A549 (cell line): ENCODE measurements at regions not wholly inside any gene's neighbourhood (a gene's known extent, or its start where the extent isn't known, plus 50 kb on each side); places are given as distances from the start of the nearest gene placed in this dataset.

Experiments used
- ATAC-seq, 2 experiments: fragments of 200-7000 bp in 1 of 2; fragments of >200 bp in 1 of 2; cut with Nextera tagmentation in 1 of 2; cut with Tn5 transposase in 1 of 2; 3 replicates each; pipeline versions ENCODE4 v1.8.0 to v1.9.1; 2018 to 2020; ENCODE audit warnings: mild to moderate bottlenecking in 1 of 2, moderate library complexity in 1 of 2
- CTCF ChIA-PET: fragments of 300-600 bp; sonication (Branson Sonifier 250); formaldehyde crosslinking; extraction: SDS; loops from one replicate; lab custom pipeline; 2021; ENCODE audit warnings: antibody characterized with exemption, inconsistent platforms; lab: Yijun Ruan, JAX
- POLR2A ChIA-PET: fragments of 350-600 bp; formaldehyde crosslinking; extraction: SDS; loops from one replicate; lab custom pipeline; 2021; ENCODE audit warnings: antibody characterized with exemption, inconsistent platforms; lab: Yijun Ruan, JAX
- DNase-seq, 2 experiments: peaks; one replicate each; pipeline versions ENCODE4 v3.0.0 to v3.0.0-alpha.2; 2011 to 2016; ENCODE audit warnings: low read depth in 1 of 2, low spot score in 1 of 2
- FAIRE-seq: peaks from 2 replicates; lab custom pipeline; 2011; peaks lifted over from hg19 to GRCh38; lab: Jason Lieb, UNC
- H3K27ac ChIP-seq, 2 experiments: fragments of >200 bp; sonication (Bioruptor Twin); formaldehyde crosslinking; 3 replicates each; pipeline ENCODE4 v1.5.1; 2016 to 2017
- H3K4me1 ChIP-seq: fragments of >200 bp; sonication (Bioruptor Twin); formaldehyde crosslinking; 3 replicates; pipeline ENCODE4 v1.6.1; 2016
- H3K4me2 ChIP-seq: fragments of >200 bp; sonication (Bioruptor Twin); formaldehyde crosslinking; 3 replicates; pipeline ENCODE4 v1.6.1; 2016
- H3K4me3 ChIP-seq: fragments of >200 bp; sonication (Bioruptor Twin); formaldehyde crosslinking; 3 replicates; pipeline ENCODE4 v1.5.1; 2016
- H3K9me3 ChIP-seq: fragments of >200 bp; sonication (Bioruptor Twin); formaldehyde crosslinking; 3 replicates; pipeline ENCODE4 v1.6.1; 2016
- ATOH8 ChIP-seq: fragments of 250-450 bp; sonication (Bioruptor Pico); IDR thresholded peaks from 2 replicates; pipeline ENCODE4 v1.5.0; 2020; ENCODE audit warnings: low read depth, mild to moderate bottlenecking, moderate library complexity
- BHLHE40 ChIP-seq: IDR thresholded peaks from 2 replicates; pipeline ENCODE4 v1.6.1; 2012; ENCODE audit warnings: low read depth, low read length, inconsistent platforms
- CEBPB ChIP-seq, 2 experiments: fragments of >200 bp in 1 of 2; sonication (Bioruptor Twin) in 1 of 2; formaldehyde crosslinking in 1 of 2; IDR thresholded peaks; 2 replicates each; pipeline ENCODE4 v1.6.1; 2012 to 2016
- CHD2 ChIP-seq: fragments of 150-350 bp; IDR thresholded peaks from 2 replicates; pipeline ENCODE4 v1.6.1; 2014; ENCODE audit warnings: low read length; ENCODE audit not compliant: partially characterized antibody
- CHD4 ChIP-seq: fragments of 200-600 bp; sonication (generic); IDR thresholded peaks from 2 replicates; pipeline ENCODE4 v1.6.1; 2016; ENCODE audit warnings: antibody characterized with exemption, mild to moderate bottlenecking, borderline replicate concordance
- E2F6 ChIP-seq: IDR thresholded peaks from 2 replicates; pipeline ENCODE4 v1.6.1; 2012; ENCODE audit warnings: low read depth, borderline replicate concordance
- EHF ChIP-seq: fragments of 250-450 bp; sonication (Bioruptor Pico); IDR thresholded peaks from 2 replicates; pipeline ENCODE4 v1.5.0; 2020; ENCODE audit warnings: mild to moderate bottlenecking
- EHMT2 ChIP-seq: fragments of 200-600 bp; sonication (generic); IDR thresholded peaks from 2 replicates; pipeline ENCODE4 v1.6.1; 2016; ENCODE audit warnings: antibody characterized with exemption, low read depth, mild to moderate bottlenecking, moderate library complexity
- FOSB ChIP-seq: fragments of 250-450 bp; sonication (Bioruptor Pico); IDR thresholded peaks from 2 replicates; pipeline ENCODE4 v1.5.0; 2020; ENCODE audit warnings: mild to moderate bottlenecking, moderate library complexity
- HDAC2 ChIP-seq: fragments of 200-600 bp; sonication (generic); IDR thresholded peaks from 2 replicates; pipeline ENCODE4 v1.6.1; 2016
- HOXA7 ChIP-seq: fragments of 250-450 bp; sonication (Bioruptor Pico); IDR thresholded peaks from 2 replicates; pipeline ENCODE4 v1.5.0; 2020; ENCODE audit warnings: mild to moderate bottlenecking, moderate library complexity
- HOXB5 ChIP-seq: fragments of 250-450 bp; sonication (Bioruptor Pico); IDR thresholded peaks from 2 replicates; pipeline ENCODE4 v1.5.0; 2020; ENCODE audit warnings: mild to moderate bottlenecking, moderate library complexity
- KDM5A ChIP-seq: fragments of 200-600 bp; sonication (generic); IDR thresholded peaks from 2 replicates; pipeline ENCODE4 v1.6.1; 2016; ENCODE audit warnings: antibody characterized with exemption, mild to moderate bottlenecking
- MAFK ChIP-seq: fragments of 450-650 bp; IDR thresholded peaks from 2 replicates; pipeline ENCODE4 v1.6.1; 2014; ENCODE audit not compliant: partially characterized antibody
- MAX ChIP-seq: IDR thresholded peaks from 2 replicates; pipeline ENCODE4 v1.6.1; 2012
- MAZ ChIP-seq: fragments of 150-350 bp; IDR thresholded peaks from 2 replicates; pipeline ENCODE4 v1.6.1; 2014; ENCODE audit warnings: antibody characterized with exemption, low read depth, low read length, borderline replicate concordance
- POLR2A ChIP-seq: IDR thresholded peaks from 2 replicates; pipeline ENCODE4 v1.6.1; 2012; ENCODE audit warnings: mild to moderate bottlenecking, low read length
- POLR2AphosphoS2 ChIP-seq: conservative IDR thresholded peaks from 2 replicates; pipeline ENCODE4 v1.6.1; 2012; ENCODE audit warnings: low read length, improper control_type of control experiment, inconsistent platforms
- RAD21 ChIP-seq, 2 experiments: fragments of >200 bp in 1 of 2; sonication (Bioruptor Twin) in 1 of 2; formaldehyde crosslinking in 1 of 2; IDR thresholded peaks in 1 of 2; conservative IDR thresholded peaks in 1 of 2; 2 replicates in 1 of 2; 3 replicates in 1 of 2; pipeline ENCODE4 v1.6.1; 2012 to 2018; ENCODE audit warnings: inconsistent platforms in 1 of 2
- SREBF2 ChIP-seq: fragments of 450-650 bp; IDR thresholded peaks from 2 replicates; pipeline ENCODE4 v1.6.1; 2014; ENCODE audit warnings: mild to moderate bottlenecking, moderate library complexity
- TP53 ChIP-seq: fragments of 250-450 bp; sonication (Bioruptor Pico); IDR thresholded peaks from 2 replicates; pipeline ENCODE4 v1.5.0; 2021; ENCODE audit warnings: mild to moderate bottlenecking, moderate library complexity
- ZC3H11A ChIP-seq: fragments of 450-650 bp; IDR thresholded peaks from 2 replicates; pipeline ENCODE4 v1.6.1; 2014; ENCODE audit warnings: antibody characterized with exemption, mild to moderate bottlenecking
- whole genome bisulfite sequencing: methylation state at CpG from one replicate; pipeline ENCODE4 v1.1.6; 2017; ENCODE audit errors: missing lambda C conversion rate; 5-methylcytosine and 5-hydroxymethylcytosine counted together
- TF ChIP-seq, protein P1 (sequence below): fragments of >200 bp; sonication (Bioruptor Twin); formaldehyde crosslinking; IDR thresholded peaks from 3 replicates; pipeline ENCODE4 v1.6.1; 2016
- TF ChIP-seq, protein P2 (sequence below): fragments of 450-650 bp; IDR thresholded peaks from 2 replicates; pipeline ENCODE4 v1.6.1; 2014; ENCODE audit warnings: antibody characterized with exemption
- TF ChIP-seq, protein P3 (sequence below): fragments of 200-600 bp; sonication (generic); IDR thresholded peaks from 2 replicates; pipeline ENCODE4 v1.6.1; 2016; ENCODE audit warnings: antibody characterized with exemption, mild to moderate bottlenecking, moderate library complexity
- TF ChIP-seq, protein P4 (sequence below): fragments of 250-450 bp; sonication (Bioruptor Pico); IDR thresholded peaks from 2 replicates; pipeline ENCODE4 v1.5.0; 2021; ENCODE audit warnings: mild to moderate bottlenecking, moderate library complexity, borderline replicate concordance
- TF ChIP-seq, protein P5 (sequence below): IDR thresholded peaks from 2 replicates; pipeline ENCODE4 v1.6.1; 2012
- TF ChIP-seq, protein P6 (sequence below): fragments of >200 bp; sonication (Bioruptor Twin); formaldehyde crosslinking; IDR thresholded peaks from 2 replicates; pipeline ENCODE4 v1.6.1; 2016

GRCh38 chr21:27740084-27740483 is 773.2 kb upstream of the ADAMTS5 start:
- WGBS = 13% methylated on average over 5 of the region's 5 CpGs
- Histone ChIP-seq H3K4me2 (no peak overlapping the region), H3K4me3 (no peak overlapping the region), H3K4me1 (no peaks in the 10 kb centered on the region), H3K9me3 (no peaks in the 10 kb centered on the region), H3K27ac (no peak overlapping the region)
- ATAC-seq = no peak
- no peak for TF ChIP-seq HDAC2
- no peak for TF ChIP-seq HOXB5 (CRISPR knock-in tag)
- no peak for TF ChIP-seq MAFK
- TF ChIP-seq MAZ = no peak
- TF ChIP-seq, protein P1, sequence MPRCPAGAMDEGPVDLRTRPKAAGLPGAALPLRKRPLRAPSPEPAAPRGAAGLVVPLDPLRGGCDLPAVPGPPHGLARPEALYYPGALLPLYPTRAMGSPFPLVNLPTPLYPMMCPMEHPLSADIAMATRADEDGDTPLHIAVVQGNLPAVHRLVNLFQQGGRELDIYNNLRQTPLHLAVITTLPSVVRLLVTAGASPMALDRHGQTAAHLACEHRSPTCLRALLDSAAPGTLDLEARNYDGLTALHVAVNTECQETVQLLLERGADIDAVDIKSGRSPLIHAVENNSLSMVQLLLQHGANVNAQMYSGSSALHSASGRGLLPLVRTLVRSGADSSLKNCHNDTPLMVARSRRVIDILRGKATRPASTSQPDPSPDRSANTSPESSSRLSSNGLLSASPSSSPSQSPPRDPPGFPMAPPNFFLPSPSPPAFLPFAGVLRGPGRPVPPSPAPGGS = no peak
- TF ChIP-seq, protein P2, sequence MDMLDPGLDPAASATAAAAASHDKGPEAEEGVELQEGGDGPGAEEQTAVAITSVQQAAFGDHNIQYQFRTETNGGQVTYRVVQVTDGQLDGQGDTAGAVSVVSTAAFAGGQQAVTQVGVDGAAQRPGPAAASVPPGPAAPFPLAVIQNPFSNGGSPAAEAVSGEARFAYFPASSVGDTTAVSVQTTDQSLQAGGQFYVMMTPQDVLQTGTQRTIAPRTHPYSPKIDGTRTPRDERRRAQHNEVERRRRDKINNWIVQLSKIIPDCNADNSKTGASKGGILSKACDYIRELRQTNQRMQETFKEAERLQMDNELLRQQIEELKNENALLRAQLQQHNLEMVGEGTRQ = no peak
- no peak for TF ChIP-seq CEBPB (IDR thresholded peaks at IDR 0.05)
- no peak for TF ChIP-seq SREBF2
- no peak for TF ChIP-seq CHD2
- TF ChIP-seq HOXA7 (CRISPR knock-in tag) = no peak
- no peak for TF ChIP-seq POLR2AphosphoS2
- TF ChIP-seq MAX = no peak
- no peak for TF ChIP-seq BHLHE40
- no peak for TF ChIP-seq EHMT2
- no peak for TF ChIP-seq ZC3H11A
- TF ChIP-seq, protein P3, sequence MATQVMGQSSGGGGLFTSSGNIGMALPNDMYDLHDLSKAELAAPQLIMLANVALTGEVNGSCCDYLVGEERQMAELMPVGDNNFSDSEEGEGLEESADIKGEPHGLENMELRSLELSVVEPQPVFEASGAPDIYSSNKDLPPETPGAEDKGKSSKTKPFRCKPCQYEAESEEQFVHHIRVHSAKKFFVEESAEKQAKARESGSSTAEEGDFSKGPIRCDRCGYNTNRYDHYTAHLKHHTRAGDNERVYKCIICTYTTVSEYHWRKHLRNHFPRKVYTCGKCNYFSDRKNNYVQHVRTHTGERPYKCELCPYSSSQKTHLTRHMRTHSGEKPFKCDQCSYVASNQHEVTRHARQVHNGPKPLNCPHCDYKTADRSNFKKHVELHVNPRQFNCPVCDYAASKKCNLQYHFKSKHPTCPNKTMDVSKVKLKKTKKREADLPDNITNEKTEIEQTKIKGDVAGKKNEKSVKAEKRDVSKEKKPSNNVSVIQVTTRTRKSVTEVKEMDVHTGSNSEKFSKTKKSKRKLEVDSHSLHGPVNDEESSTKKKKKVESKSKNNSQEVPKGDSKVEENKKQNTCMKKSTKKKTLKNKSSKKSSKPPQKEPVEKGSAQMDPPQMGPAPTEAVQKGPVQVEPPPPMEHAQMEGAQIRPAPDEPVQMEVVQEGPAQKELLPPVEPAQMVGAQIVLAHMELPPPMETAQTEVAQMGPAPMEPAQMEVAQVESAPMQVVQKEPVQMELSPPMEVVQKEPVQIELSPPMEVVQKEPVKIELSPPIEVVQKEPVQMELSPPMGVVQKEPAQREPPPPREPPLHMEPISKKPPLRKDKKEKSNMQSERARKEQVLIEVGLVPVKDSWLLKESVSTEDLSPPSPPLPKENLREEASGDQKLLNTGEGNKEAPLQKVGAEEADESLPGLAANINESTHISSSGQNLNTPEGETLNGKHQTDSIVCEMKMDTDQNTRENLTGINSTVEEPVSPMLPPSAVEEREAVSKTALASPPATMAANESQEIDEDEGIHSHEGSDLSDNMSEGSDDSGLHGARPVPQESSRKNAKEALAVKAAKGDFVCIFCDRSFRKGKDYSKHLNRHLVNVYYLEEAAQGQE = no peak
- TF ChIP-seq, protein P4, sequence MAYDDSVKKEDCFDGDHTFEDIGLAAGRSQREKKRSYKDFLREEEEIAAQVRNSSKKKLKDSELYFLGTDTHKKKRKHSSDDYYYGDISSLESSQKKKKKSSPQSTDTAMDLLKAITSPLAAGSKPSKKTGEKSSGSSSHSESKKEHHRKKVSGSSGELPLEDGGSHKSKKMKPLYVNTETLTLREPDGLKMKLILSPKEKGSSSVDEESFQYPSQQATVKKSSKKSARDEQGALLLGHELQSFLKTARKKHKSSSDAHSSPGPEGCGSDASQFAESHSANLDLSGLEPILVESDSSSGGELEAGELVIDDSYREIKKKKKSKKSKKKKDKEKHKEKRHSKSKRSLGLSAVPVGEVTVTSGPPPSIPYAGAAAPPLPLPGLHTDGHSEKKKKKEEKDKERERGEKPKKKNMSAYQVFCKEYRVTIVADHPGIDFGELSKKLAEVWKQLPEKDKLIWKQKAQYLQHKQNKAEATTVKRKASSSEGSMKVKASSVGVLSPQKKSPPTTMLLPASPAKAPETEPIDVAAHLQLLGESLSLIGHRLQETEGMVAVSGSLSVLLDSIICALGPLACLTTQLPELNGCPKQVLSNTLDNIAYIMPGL (CRISPR knock-in tag) = no peak
- TF ChIP-seq CHD4 = no peak
- POLR2A ChIA-PET = no interaction called here
- no peak for DNase-seq
- CTCF ChIA-PET = no interaction called here
- no peak for FAIRE-seq

- FAIRE-seq = no peak
- Histone ChIP-seq H3K9me3 (no peaks in the 10 kb centered on the region), H3K4me1 (no peaks in the 10 kb centered on the region), H3K27ac (no peak overlapping the region), H3K4me2 (no peak overlapping the region), H3K4me3 (no peak overlapping the region)
- CTCF ChIA-PET = no interaction called here
- 0% methylated on average over 1 of the region's 1 CpG for WGBS
- DNase-seq = no peak
- ATAC-seq = no peak
- POLR2A ChIA-PET = no interaction called here
- TF ChIP-seq ATOH8 (CRISPR knock-in tag) (no peak), HOXA7 (CRISPR knock-in tag) (no peak), TP53 (CRISPR knock-in tag) (no peak), KDM5A (no peak), CHD2 (no peak), E2F6 (no peak), POLR2A (no peak), CEBPB (IDR thresholded peaks at IDR 0.05) (no peak), RAD21 (conservative IDR thresholded peaks at IDR 0.05 in 1 of 2, IDR thresholded peaks at IDR 0.05 in 1 of 2) (no peak), FOSB (no peak), MAZ (no peak), EHF (CRISPR knock-in tag) (no peak)
- TF ChIP-seq, protein P5, sequence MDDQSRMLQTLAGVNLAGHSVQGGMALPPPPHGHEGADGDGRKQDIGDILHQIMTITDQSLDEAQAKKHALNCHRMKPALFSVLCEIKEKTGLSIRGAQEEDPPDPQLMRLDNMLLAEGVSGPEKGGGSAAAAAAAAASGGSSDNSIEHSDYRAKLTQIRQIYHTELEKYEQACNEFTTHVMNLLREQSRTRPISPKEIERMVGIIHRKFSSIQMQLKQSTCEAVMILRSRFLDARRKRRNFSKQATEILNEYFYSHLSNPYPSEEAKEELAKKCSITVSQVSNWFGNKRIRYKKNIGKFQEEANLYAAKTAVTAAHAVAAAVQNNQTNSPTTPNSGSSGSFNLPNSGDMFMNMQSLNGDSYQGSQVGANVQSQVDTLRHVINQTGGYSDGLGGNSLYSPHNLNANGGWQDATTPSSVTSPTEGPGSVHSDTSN = no peak
- TF ChIP-seq, protein P6, sequence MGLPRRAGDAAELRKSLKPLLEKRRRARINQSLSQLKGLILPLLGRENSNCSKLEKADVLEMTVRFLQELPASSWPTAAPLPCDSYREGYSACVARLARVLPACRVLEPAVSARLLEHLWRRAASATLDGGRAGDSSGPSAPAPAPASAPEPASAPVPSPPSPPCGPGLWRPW = no peak
Observed at GRCh38 chr21:27739187-27739586, 772.3 kb upstream of the ADAMTS5 start.
